PC-3 (cell line): ENCODE measurements at regions not wholly inside any gene's neighbourhood (a gene's known extent, or its start where the extent isn't known, plus 50 kb on each side); places are given as distances from the start of the nearest gene placed in this dataset.

Source experiments
- EZH2 ChIP-seq: fragments of 300-600 bp; sonication (generic); IDR thresholded peaks from one replicate; pipeline ENCODE4 v1.6.1; 2017; ENCODE audit warnings: antibody characterized with exemption, mild to moderate bottlenecking, low read length; ENCODE audit not compliant: unreplicated experiment
- EZH2phosphoT487 ChIP-seq: fragments of 300-600 bp; sonication (generic); IDR thresholded peaks from 2 replicates; pipeline ENCODE4 v1.6.1; 2018; ENCODE audit warnings: mild to moderate bottlenecking, antibody characterized with exemption, low read length, borderline replicate concordance
- TF ChIP-seq, protein P1 (sequence below): fragments of 300-600 bp; sonication (generic); conservative IDR thresholded peaks from 2 replicates; pipeline ENCODE4 v1.5.1; 2017; ENCODE audit warnings: antibody characterized with exemption, low read depth, mild to moderate bottlenecking, low read length

DNA sequence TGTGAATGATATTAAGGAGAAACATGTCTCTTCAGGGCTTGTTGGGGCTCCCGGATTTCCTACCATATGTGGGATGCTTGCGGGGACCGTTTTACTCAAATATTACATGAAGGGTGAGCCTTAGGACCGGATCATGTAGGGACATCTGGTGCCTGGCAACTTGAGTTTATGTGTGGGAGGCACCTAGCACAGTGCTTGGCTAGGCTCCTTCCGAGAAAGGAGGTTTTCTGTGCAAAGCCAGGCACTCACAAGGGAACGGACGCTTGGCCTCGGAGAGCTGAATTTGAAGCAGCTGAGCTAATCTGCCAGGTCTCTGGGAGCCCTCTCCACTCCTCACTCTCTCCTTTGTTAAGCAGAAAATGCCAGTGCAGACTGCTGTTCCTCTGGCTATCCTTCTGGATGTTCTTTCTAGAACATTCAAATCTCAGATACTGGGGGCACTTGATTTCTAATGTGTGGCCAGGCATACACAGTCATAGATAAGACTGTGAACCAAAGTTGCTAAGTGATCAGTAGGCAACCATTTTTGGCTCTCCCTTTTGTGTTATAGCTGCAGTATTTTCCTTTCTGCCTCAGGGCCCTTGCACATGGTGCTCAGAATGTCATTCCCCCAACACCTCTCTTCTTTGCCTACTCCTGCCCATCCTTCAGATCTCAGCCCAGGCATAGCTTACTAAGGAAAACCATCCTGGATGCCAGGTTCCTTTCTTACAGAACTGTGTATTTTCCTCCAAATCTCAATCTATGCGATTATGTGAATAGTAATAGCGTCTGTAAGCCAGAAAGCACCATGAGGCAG is 216.6 kb upstream of the CSF3R start:
- TF ChIP-seq, protein P1, sequence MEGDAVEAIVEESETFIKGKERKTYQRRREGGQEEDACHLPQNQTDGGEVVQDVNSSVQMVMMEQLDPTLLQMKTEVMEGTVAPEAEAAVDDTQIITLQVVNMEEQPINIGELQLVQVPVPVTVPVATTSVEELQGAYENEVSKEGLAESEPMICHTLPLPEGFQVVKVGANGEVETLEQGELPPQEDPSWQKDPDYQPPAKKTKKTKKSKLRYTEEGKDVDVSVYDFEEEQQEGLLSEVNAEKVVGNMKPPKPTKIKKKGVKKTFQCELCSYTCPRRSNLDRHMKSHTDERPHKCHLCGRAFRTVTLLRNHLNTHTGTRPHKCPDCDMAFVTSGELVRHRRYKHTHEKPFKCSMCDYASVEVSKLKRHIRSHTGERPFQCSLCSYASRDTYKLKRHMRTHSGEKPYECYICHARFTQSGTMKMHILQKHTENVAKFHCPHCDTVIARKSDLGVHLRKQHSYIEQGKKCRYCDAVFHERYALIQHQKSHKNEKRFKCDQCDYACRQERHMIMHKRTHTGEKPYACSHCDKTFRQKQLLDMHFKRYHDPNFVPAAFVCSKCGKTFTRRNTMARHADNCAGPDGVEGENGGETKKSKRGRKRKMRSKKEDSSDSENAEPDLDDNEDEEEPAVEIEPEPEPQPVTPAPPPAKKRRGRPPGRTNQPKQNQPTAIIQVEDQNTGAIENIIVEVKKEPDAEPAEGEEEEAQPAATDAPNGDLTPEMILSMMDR = no peak
- TF ChIP-seq EZH2 (no peak), EZH2phosphoT487 (no peak)
